Tibial nerve (tissue), 4 donors: ENCODE measurements at regions not wholly inside any gene's neighbourhood (a gene's known extent, or its start where the extent isn't known, plus 50 kb on each side); places are given as distances from the start of the nearest gene placed in this dataset.

Experiments
- EP300 ChIP-seq, 2 donors: sonication (generic); formaldehyde crosslinking; IDR thresholded peaks; one replicate each; pipeline ENCODE4 v1.6.1; 2017; ENCODE audit warnings: antibody characterized with exemption in 2 of 2, mild to moderate bottlenecking in 1 of 2
- POLR2A ChIP-seq, 2 donors: fragments of 450-650 bp; IDR thresholded peaks; one replicate each; pipeline ENCODE4 v1.6.1; 2017; ENCODE audit warnings: antibody characterized with exemption in 2 of 2, mild to moderate bottlenecking in 2 of 2, moderate library complexity in 2 of 2
- TF ChIP-seq, protein P1 (sequence below), 5 experiments: fragments of 200-600 bp in 3 of 5; fragments of 450-650 bp in 2 of 5; sonication (generic) in 3 of 5; IDR thresholded peaks; one replicate each; pipeline ENCODE4 v1.5.1; 2016 to 2019; ENCODE audit warnings: antibody characterized with exemption in 5 of 5, mild to moderate bottlenecking in 3 of 5, moderate library complexity in 2 of 5

- TF ChIP-seq, protein P1, sequence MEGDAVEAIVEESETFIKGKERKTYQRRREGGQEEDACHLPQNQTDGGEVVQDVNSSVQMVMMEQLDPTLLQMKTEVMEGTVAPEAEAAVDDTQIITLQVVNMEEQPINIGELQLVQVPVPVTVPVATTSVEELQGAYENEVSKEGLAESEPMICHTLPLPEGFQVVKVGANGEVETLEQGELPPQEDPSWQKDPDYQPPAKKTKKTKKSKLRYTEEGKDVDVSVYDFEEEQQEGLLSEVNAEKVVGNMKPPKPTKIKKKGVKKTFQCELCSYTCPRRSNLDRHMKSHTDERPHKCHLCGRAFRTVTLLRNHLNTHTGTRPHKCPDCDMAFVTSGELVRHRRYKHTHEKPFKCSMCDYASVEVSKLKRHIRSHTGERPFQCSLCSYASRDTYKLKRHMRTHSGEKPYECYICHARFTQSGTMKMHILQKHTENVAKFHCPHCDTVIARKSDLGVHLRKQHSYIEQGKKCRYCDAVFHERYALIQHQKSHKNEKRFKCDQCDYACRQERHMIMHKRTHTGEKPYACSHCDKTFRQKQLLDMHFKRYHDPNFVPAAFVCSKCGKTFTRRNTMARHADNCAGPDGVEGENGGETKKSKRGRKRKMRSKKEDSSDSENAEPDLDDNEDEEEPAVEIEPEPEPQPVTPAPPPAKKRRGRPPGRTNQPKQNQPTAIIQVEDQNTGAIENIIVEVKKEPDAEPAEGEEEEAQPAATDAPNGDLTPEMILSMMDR (IDR thresholded peaks at IDR 0.05) = no peak
- no peak for TF ChIP-seq POLR2A (IDR thresholded peaks at IDR 0.05)
- no peak for TF ChIP-seq EP300 (IDR thresholded peaks at IDR 0.05)
Measured at GRCh38 chr18:1522249-1522615, 617.6 kb downstream of the ADCYAP1 start.
